ENCODE measurements at regions not wholly inside any gene's neighbourhood (a gene's known extent, or its start where the extent isn't known, plus 50 kb on each side); places are given as distances from the start of the nearest gene placed in this dataset.

DNA sequence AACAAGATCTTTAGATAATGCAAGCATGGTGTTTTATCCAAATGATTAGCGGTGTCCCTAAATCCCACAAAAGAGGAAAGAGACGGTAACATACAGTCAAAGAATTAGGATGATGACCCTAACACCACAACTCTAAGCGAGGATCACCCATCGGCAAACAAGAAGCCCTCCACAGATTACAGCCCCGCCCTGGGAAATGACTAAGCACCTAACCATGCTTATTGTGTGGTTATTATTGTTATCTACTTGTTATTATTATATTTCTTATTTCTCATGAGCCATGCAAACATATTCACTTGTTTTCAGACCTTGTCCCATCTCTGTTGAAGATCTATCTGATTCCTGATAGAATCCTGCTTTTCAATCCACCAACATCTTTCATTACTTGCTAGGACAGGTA, 651.3 kb downstream of the NYAP2 start:
- FAIRE-seq: no peak
- DNase-seq (ENCODE audit: extremely low spot score, insufficient read length, low read depth): no peak

DNA sequence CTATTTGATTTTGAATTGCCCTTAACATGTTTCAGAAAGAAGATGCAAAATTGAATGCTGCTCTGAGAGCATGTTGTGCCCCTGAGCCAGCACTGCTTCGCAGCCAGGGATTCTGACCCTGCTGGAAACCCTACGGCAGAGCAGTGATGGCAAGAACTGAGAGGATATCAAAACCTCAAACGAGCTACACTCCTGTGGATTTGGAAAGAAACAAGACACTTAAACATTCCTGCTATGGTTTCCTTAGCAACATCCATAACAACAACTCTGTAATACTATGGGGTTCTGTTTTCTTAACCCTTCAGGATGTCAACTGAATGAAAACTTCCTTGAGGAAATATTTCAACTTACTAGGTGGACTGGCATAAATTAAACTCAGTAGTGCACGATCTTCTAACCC, 649.1 kb downstream of the NYAP2 start:
- no peak for DNase-seq (ENCODE audit: extremely low spot score, insufficient read length, low read depth)

DNA sequence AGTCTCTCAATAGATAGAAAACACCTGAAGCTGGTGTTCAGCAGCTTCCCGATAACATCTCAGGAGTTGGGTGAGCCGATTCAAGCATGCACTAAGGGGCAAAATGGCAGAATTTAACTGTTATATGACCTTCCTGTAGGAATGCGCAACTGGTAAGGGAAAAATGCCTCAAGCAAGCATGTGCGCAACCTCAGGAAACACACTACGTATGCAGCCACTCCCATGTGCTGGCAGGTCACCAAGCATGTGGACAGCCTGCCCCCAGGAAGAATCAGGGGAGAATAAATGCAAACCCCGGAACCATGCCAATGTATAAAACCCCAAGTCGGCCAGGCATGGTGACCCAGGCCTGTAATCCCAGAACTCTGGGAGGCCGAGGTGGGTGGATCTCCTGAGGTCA, 645.6 kb downstream of the NYAP2 start:
- no peak for DNase-seq (ENCODE audit: extremely low spot score, insufficient read length, low read depth)
- FAIRE-seq: no peak

More for the DNA sequence above, 649.1 kb downstream of the NYAP2 start:
- no peak for FAIRE-seq

DNA sequence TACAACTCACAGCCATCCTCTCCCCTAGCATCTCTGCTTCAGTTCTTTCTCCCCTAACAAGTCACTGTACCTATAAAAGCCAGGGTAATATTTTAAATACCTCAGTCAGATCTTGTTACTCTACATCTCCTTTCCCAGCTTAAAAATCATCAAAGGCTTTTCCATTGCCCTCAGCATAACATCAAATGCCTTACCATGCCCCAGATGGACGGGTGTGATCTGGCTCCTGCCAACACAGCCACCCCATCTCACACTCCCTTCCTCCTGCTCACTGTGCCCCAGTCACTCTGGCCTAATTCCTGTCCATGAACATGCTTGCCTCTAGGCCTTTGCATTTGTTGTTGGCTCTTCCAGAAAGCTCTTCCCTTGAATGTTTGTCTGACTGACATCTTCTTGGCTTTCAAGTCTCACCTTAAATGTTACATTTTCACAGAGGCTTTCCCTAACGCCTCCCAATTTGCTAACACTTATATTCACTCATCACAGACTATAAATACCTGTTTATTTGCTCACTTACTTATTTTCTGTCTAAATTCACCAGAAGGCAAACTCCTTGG, 640.9 kb downstream of the NYAP2 start:
- FAIRE-seq (no peak), DNase-seq (ENCODE audit: extremely low spot score, insufficient read length, low read depth) (no peak)

DNA sequence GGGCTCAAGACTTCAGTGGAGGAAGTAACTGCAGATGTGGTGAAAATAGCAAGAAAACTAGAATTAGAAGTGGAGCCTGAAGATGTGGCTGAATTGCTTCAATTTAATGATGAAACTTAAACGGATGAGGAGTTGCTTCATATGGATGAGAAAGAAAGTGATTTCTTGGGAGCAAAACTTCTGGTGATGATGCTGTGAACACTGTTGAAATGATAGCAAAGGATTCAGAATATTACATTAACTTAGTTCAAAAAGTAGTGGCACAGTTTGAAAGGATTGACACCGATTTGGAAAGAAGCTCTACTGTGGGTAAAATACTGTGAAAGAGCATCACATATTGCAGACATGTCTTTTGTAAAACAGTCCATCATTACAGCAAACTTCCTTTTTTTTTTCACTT, 638.0 kb downstream of the NYAP2 start:
- FAIRE-seq: no peak

DNA sequence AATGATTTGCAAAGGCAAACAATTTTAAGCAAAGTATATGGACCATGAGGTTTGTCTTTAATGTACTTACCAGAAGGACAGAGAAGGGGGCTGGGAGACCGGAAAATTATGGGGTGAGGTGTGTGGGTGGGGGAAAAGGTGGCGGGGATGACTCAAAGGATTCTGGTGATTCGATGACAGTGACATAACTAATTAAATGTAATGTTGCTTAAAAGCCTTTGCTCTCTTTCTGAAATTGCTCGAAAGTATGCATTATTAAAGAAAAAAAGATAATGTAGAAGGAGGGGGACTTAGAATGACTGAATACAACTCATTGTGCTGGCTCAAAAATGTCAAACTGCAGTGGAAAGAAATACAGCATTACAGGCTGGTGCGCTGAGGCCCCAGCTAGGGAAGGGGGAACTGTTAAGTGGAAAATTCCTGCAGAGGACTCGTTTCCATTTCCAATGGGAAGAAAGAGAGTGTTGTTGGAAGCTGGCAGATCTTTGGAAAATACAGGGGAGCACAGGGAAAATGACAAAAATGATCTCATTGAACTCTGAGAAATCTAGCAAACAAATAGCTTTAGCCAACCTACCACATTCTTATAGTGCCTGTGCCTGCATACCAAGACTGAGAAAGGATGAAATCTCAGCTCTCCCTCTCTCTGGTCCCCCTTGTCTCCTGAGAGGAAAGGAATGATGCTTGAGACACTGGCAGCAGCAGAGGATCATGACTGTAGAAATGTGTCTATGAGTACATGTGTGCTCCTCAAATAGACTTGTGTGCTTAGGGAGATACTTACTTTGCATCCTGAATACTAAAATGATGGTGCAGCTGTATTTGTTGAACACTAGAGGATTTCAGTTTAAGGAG, 632.4 kb downstream of the NYAP2 start:
- FAIRE-seq: no peak
- no peak for DNase-seq (ENCODE audit: extremely low spot score, insufficient read length, low read depth)

More for the DNA sequence above, 638.0 kb downstream of the NYAP2 start:
- no peak for DNase-seq (ENCODE audit: extremely low spot score, insufficient read length, low read depth)

DNA sequence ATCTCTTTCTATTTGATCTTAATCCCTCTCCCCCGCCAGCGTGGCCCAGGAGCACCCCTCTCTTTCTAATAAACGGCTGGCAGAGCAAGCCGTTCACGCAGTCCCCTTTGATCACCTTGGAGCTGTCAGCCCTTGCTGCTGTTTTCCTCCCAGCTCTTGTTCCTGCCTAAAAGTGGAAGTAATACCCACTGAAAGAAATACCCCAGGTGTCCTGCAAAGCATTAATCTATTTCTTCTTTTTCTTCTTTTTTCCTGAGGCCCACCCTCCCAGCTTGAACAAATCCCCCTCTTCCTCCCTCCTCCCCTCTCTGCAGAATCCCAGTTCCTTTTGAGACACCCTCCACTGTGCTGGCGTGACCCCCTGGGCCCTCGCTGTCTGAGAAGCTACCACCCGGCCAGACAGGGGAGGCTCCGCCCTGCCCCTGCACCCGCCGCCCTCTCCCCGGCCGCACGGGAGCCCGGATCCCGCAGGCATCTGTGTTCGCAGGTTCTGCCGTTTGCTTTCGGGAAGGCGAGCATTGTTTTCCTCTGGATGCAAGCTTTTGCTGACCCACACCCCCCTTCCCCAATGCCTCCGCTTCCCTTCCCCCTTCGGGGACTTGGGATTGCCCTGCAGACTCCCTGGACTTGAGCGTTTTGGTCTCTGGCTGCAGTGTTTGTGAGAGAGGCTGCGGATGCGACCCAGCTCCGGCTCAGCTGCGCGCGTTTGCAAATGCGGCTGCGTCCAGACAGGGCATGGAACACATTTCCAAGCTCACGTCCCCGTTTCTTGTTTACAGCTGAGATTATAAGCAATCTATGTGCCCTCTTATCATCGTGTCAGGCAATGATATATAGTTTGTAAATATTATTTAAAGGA, 631.5 kb downstream of the NYAP2 start:
- FAIRE-seq (no peak), DNase-seq (ENCODE audit: extremely low spot score, insufficient read length, low read depth) (no peak)

DNA sequence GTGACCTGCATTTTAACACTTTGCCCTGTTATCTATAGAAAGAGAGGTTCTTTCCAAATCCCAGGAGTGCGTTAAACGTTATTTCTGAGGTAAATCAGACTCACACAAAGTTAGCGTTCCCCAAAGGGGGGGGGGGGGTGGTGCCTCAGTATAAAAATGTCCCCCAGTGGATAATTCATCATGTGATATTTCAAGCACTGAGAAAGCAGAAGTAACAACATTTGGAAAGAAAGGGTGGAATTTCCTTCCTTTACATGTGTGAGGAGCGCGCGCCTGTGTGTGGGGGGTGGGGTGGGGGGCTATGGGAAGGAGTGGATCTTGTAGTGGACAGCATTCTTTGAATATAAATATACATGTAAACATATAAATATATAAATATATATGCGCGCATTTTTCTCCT, 630.9 kb downstream of the NYAP2 start:
- FAIRE-seq: no peak

DNA sequence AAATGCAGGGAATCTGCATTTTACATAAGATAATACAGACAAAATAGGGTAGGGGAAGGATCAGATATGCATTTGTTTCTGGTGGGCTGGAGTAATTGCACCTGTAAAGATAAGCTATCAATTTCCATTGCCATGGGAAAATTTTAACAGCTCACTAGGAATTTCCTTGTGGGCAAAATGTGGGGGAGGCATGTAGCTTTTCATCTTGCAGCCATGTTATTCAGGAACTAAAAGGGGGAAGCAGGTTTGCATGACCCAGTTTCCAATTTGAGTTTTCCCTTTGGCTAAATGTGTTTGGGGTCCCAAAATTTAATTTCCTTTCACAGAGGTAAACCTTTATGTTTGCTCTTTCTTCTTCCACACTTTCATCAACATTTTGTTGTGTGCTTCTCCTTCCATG, 624.4 kb downstream of the NYAP2 start:
- DNase-seq (ENCODE audit: extremely low spot score, insufficient read length, low read depth): no peak
- FAIRE-seq: no peak

More for the DNA sequence above, 630.9 kb downstream of the NYAP2 start:
- no peak for DNase-seq (ENCODE audit: extremely low spot score, insufficient read length, low read depth)

DNA sequence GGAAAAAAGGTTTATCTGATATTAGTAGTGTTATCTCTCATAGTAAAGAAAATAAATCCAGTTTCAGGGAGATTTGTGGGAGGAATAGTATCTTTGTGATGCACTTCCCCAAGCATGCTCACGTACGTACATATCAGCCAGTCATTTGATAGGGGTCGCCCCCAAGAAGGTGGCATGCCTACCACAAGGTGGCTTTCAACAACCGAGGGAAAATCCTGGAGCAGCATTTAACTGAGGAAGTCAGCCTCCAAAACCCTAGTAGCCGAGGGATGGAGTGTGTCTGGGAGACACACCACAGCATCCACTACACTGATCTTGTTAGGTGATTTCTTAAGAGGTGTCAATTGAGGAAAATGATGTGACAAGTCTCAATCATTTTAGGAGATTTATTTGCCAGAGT, 623.9 kb downstream of the NYAP2 start:
- DNase-seq (ENCODE audit: extremely low spot score, insufficient read length, low read depth): no peak
- FAIRE-seq: no peak

DNA sequence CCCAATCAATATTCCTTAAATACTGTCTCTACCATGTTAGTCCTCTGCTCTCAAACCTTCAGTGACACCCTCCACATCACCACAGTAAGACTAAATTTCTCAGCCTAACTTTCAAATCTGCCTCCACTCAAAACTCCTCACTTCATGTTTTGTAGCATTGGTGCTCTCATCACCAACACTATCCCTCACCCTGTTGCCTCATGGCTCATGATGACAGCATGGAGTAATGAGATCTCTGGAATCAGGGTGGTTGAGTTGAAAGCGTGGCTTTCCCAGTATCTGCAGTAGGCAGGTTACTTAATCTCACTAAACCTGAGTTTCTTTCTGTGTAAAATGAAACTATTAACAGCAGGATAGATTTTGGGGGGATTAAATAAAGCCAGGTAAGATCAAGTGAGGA, 621.4 kb downstream of the NYAP2 start:
- no peak for FAIRE-seq
- DNase-seq (ENCODE audit: extremely low spot score, insufficient read length, low read depth): no peak

DNA sequence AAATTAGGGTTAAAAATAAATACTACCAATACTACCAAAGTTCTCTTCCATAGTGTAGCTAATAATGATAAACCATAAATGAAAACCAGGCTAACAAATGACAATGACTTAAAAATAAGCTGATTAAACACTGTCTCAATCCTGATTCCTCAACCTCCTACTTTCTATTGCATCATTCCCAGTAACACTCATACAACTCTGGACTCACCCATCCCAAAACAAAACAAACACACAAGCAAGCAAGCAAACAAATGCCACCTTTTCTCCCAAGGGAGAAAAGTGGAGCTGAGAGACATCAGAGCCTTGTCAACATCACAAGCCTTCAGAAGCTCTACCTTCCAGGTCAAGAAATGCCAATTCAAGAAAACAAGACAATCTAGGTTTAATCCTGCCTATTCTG, 620.7 kb downstream of the NYAP2 start:
- no peak for FAIRE-seq
- no peak for DNase-seq (ENCODE audit: extremely low spot score, insufficient read length, low read depth)

DNA sequence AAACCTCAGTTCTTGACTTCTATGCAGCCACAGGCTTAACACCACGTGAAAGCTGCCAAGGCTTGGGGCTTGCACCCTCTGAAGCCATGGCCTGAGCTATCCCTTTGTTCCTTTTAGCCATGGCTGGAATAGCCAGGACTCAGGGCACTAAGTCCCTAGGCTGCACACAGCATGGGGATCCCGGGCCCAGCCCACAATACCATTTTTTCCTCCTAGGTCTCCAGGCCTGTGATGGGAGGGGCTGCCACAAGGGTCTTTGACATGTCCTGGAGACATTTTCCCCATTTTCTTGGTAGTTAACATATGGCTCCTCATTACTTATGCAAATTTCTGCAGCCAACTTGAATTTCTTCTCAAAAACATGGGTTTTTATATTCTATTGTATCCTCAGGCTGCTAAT, 619.1 kb downstream of the NYAP2 start:
- DNase-seq (ENCODE audit: extremely low spot score, insufficient read length, low read depth) (no peak), FAIRE-seq (no peak)

DNA sequence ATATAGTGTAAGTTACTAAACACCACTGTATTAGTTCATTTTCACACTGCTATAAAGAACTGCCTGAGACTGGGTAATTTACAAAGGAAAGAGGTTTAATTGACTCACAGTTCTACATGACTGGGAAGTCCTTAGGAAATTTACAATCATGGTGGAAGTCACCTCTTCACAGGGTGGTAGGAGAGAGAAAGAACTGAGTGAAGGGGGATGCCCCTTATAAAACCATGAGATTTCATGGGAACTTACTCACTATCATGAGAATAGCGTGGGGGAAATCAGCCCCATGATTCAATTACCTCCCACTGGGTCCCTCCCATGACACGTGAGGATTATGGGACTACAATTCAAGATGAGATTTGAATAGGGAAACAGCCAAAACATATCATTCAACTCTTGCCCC, 618.0 kb downstream of the NYAP2 start:
- DNase-seq (ENCODE audit: extremely low spot score, insufficient read length, low read depth) (no peak), FAIRE-seq (no peak)

DNA sequence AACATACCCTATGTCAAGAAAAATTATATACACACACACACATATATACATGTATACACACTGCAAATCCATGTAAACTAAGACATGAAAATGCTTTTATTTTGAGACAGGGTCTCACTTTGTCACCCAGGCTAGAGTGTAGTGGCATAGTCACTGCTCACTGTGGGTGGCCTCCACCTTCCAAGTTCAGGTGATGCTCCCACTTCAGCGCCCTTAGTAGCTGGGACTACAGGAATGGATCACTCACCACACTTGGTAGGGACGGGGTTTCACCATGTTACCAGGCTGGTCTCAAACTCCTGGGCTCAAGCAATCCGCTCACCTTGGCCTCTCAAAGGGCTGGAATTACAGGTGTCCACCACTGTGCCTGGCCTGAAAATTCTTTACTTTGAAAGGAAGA, 617.6 kb downstream of the NYAP2 start:
- DNase-seq (ENCODE audit: extremely low spot score, insufficient read length, low read depth) (no peak), FAIRE-seq (no peak)

DNA sequence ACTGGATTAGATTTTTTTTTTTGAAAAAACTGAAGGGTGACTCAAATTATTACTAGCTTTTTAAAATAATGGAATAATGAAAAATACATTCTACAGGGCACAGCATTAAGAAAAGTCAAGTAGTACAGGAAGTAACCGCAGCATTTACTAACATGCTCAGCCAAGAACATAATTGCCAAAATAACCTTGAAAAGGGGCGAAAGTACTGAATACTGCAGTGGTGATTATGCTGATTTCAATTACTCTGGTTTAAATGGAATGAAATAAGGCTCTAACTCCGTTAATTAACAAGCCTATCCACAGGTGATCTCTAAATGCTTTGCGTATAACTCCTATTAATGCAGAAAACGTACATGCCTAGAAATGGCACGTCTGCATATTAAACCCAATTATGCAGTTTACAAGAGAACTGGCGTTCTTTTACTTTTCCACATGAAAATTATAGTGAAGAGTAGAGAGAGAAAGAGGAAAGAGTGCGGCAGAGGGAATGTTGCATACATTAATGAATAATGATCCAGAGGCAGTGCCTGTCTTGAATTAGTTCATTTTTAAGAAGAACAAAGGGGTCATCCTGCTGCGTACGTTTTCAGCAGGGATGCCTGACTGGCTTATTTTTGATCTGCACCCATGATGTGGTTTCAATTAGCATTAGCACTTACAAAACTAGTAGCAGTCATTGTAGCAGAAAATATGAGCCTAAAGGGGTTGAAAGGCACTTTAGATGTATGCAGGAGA, 612.4 kb downstream of the NYAP2 start:
- DNase-seq (ENCODE audit: extremely low spot score, insufficient read length, low read depth): no peak
- no peak for FAIRE-seq

DNA sequence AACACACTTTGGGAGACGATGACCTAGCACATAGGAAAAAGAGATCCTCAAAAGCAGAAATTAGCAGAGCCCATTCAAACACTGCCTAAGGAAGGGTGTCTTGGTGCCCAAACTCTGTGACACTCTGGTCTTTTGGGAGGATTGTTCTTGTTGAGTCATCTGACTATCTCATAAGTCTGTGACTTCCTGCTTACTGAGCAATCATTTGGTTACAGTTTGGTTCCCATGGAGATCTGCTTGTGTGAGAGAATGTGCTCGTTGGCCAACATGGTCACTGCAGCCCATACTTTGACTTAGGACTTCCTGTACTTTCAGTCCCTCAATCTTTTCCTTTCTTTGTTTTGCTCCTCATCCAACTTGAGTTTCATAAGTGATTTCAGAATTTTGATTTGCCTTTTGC, 602.9 kb downstream of the NYAP2 start:
- FAIRE-seq (no peak), DNase-seq (ENCODE audit: extremely low spot score, insufficient read length, low read depth) (no peak)

DNA sequence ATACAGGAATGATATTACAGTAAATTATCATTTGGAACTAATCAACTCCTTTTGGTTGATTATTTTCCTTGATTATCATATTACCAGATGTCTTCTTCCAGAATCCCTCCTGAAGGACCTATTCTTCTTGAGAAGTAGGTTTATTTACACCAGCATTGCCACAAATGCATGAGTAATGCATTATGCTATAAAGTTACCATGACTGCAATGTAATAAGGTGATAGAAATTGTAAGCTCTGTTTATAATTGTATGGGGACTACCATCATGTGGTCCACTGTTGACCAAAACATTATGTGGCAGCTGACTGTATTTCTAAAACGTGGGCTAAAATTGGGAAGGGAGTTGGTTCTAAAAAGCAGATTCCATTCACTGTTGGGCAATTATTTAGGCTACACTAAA, 602.2 kb downstream of the NYAP2 start:
- FAIRE-seq: no peak
- DNase-seq (ENCODE audit: extremely low spot score, insufficient read length, low read depth): no peak

DNA sequence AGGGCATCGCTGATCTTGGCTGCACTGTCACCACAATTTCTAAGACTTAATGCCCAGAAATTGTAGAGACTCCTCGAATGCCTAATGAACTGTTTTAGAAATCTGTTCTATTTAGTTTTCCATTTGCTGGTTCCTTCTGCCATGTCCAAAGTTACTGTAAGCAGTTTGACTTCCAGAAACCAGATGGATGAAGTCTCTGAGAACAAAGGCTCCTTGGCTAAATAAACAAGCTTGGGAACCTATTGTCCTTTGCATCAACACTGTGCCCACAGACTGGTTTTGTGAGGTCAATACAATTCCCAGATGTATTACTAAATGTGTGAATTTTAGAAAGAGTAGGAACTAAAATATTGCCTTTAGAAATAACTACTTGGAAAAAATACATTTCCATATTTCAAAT, 600.2 kb downstream of the NYAP2 start:
- FAIRE-seq: no peak
- DNase-seq (ENCODE audit: extremely low spot score, insufficient read length, low read depth): no peak

DNA sequence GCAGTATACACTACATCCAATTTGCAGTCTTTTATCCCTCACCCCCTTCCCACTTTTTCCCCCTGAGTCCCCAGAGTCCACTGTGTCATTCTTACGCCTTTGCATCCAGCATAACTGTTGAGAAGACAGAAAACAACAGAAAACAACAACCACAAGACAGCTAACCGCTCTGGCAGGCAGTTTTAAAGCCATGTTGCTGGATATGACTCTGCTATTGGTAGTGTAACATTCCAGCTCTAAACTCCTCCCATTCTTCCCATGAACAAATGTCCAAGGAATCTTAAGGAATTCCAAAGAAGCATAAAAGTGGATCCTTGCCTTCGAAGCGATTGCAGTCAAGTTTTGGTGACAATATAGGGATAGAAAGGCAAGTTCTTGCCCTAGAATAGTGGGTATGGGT, 599.1 kb downstream of the NYAP2 start:
- DNase-seq (ENCODE audit: extremely low spot score, insufficient read length, low read depth): no peak
- FAIRE-seq: no peak
